Neutrophil (primary cell): ENCODE measurements at regions not wholly inside any gene's neighbourhood (a gene's known extent, or its start where the extent isn't known, plus 50 kb on each side); places are given as distances from the start of the nearest gene placed in this dataset.

Experiments
- H3K27ac ChIP-seq: fragments of 200-600 bp; sonication (generic); 2 replicates; pipeline ENCODE4 v1.5.1; 2016; ENCODE audit warnings: mild to moderate bottlenecking, moderate library complexity
- H3K27me3 ChIP-seq: fragments of 200-600 bp; sonication (generic); 2 replicates; pipeline ENCODE4 v1.6.0; 2016; ENCODE audit warnings: mild to moderate bottlenecking
- H3K36me3 ChIP-seq: fragments of 200-600 bp; sonication (generic); 2 replicates; pipeline ENCODE4 v1.5.1; 2017
- H3K4me1 ChIP-seq, 2 experiments: fragments of 200-600 bp in 1 of 2; sonication (generic) in 1 of 2; 1 replicate in 1 of 2; 2 replicates in 1 of 2; pipeline versions ENCODE4 v1.5.1 to v1.6.1; 2013 to 2016; ENCODE audit warnings: low read depth in 1 of 2, low read length in 1 of 2, mild to moderate bottlenecking in 1 of 2, moderate library complexity in 1 of 2; ENCODE audit not compliant: control insufficient read depth in 1 of 2, insufficient read depth in 1 of 2
- H3K4me3 ChIP-seq, 2 experiments: fragments of 200-600 bp in 1 of 2; sonication (generic) in 1 of 2; 1 replicate in 1 of 2; 2 replicates in 1 of 2; pipeline ENCODE4 v1.5.1; 2013 to 2016; ENCODE audit warnings: low read depth in 1 of 2, low read length in 1 of 2, mild to moderate bottlenecking in 1 of 2, moderate library complexity in 1 of 2
- H3K9me3 ChIP-seq: fragments of 200-600 bp; sonication (generic); 2 replicates; pipeline ENCODE4 v1.5.1; 2016
- CTCF ChIP-seq: fragments of 200-600 bp; sonication (generic); IDR thresholded peaks from 2 replicates; pipeline ENCODE4 v1.5.1; 2016; ENCODE audit warnings: antibody characterized with exemption

- no peak for TF ChIP-seq CTCF
- no peaks in the 10 kb centered on the region for H3K9me3 ChIP-seq
- no peak overlapping the region for H3K27ac ChIP-seq
- no peaks in the 10 kb centered on the region for H3K4me1 ChIP-seq
- H3K36me3 ChIP-seq = no peaks in the 10 kb centered on the region
- no peak overlapping the region for H3K4me3 ChIP-seq
- H3K27me3 ChIP-seq = no peaks in the 10 kb centered on the region
Measured at GRCh38 chr13:73991884-73992283, 142.3 kb downstream of the KLF12 start.

- no peak overlapping the region for H3K4me3 ChIP-seq
- no peak for TF ChIP-seq CTCF
- H3K27ac ChIP-seq = no peak overlapping the region
- H3K27me3 ChIP-seq = no peaks in the 10 kb centered on the region
- H3K4me1 ChIP-seq = no peaks in the 10 kb centered on the region
- no peaks in the 10 kb centered on the region for H3K36me3 ChIP-seq
- no peaks in the 10 kb centered on the region for H3K9me3 ChIP-seq
Measured at GRCh38 chr13:73991384-73991783, 142.8 kb downstream of the KLF12 start.

GRCh38 chr13:73989244-73989843 lies 144.9 kb downstream of the KLF12 start:
- H3K36me3 ChIP-seq = no peaks in the 10 kb centered on the region
- H3K4me3 ChIP-seq = no peak overlapping the region
- no peak overlapping the region for H3K27ac ChIP-seq
- TF ChIP-seq CTCF = no peak
- no peaks in the 10 kb centered on the region for H3K27me3 ChIP-seq
- no peaks in the 10 kb centered on the region for H3K4me1 ChIP-seq
- no peaks in the 10 kb centered on the region for H3K9me3 ChIP-seq

- H3K9me3 ChIP-seq = no peaks in the 10 kb centered on the region
- TF ChIP-seq CTCF = no peak
- H3K36me3 ChIP-seq = no peaks in the 10 kb centered on the region
- H3K27ac ChIP-seq = no peak overlapping the region
- H3K4me1 ChIP-seq = no peaks in the 10 kb centered on the region
- no peaks in the 10 kb centered on the region for H3K27me3 ChIP-seq
- no peak overlapping the region for H3K4me3 ChIP-seq
Measured at GRCh38 chr13:73988461-73988860, 145.7 kb downstream of the KLF12 start.

GRCh38 chr13:73987618-73988017 lies 146.6 kb downstream of the KLF12 start:
- no peaks in the 10 kb centered on the region for H3K4me1 ChIP-seq
- no peaks in the 10 kb centered on the region for H3K27me3 ChIP-seq
- H3K9me3 ChIP-seq = no peaks in the 10 kb centered on the region
- no peak overlapping the region for H3K27ac ChIP-seq
- no peak overlapping the region for H3K4me3 ChIP-seq
- TF ChIP-seq CTCF = no peak
- H3K36me3 ChIP-seq = no peaks in the 10 kb centered on the region

GRCh38 chr13:73985783-73986182 lies 148.4 kb downstream of the KLF12 start:
- Histone ChIP-seq H3K27me3 (no peaks in the 10 kb centered on the region), H3K27ac (no peak overlapping the region), H3K36me3 (no peaks in the 10 kb centered on the region), H3K4me3 (no peak overlapping the region), H3K9me3 (no peaks in the 10 kb centered on the region), H3K4me1 (no peaks in the 10 kb centered on the region)
- no peak for TF ChIP-seq CTCF
